ENCODE measurements at regions not wholly inside any gene's neighbourhood (a gene's known extent, or its start where the extent isn't known, plus 50 kb on each side); places are given as distances from the start of the nearest gene placed in this dataset.

DNA sequence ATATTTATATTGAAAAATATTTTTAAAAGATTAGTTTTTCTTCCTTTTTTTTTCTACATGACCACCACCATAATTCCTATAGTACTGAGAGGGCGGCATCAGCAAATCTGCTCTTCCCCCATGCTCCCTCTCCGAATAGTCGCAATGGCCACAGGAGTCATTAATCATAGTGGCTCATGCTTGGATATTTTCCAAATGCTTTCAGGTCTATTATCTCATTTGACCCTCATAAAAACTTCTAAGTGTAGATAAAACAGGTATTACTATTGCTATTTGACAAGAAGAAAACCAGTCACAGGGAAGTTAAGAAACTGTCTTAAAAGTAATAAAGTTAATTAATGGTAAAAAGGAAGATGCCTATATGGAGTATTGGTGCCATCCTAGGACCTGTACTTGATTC lies 440.7 kb downstream of the CMPK2 start:
- peak; percentile 7 for DNase-seq

DNA sequence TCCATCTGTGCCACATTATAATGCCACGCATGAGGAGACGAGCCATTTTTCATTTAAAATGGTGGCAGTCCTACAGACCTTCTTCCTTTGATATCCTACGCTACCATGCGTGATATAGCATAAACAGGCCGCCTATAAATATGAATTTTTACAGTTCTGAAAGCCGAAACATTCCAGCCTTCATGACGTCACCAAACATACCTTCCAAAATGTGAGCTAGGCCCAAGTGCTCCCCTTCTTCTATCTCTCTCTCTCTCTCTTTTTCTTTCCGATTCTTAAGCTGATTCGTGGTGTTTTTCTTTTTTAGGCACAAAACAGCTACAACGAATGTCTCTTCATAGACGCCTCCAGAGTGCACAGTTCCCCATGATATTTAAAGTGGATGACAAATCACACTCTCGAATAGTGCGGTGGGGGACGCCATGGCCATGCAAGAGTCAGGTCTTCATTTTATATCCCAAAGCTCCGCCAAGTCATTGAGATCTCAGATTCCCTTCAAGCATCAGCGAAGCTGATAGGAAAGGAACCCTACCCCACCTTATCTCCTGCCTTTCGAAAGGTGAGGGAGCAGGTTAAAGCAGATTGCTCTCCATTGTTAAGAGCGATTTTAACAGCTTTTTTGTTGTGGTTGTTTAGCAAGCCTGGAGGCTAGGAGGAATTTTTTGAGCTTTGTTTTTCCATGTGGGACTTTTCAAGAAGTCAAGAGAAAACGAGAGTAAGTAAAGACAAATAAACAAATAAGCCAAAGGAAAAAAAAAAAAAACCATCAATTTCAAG lies 436.3 kb downstream of the CMPK2 start:
- DNase-seq, result no peak

DNA sequence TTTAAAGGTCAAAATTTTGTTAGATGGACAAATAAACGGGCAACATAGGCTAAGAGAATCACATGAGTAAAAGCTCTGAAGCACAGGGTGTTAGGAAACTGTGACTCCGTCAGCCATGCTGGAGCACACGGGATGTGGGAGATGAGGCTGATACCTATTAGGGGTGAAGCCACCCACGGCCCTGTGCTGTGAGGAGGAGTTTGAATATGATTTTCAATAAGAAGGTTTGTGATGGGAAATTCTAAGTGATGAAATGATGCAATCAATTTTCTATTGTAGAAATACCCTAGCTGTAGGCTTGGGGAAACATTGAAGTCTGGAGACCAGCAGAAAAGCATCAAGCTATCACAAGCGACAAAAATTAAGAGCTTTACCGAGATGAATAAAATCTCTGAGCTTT lies 431.3 kb downstream of the CMPK2 start:
- no peak for DNase-seq

DNA sequence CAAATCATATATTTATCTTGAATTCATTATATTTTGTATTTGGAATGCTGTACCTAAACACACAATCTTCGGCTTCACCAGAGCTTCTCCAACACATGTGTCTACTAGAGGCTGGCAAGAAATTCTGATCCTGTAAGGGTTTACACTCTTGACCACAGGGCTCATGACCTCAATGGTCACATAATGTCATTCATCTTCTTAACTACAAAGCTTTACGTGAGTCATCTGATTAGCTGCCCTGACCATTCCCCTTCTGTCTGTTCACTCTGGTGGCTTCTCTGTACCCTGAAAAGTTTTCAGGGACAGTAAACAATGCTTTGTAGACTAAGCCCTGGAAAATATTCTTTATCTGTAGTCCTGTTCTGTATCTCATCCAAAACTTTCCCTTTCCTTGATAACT lies 423.9 kb downstream of the CMPK2 start:
- DNase-seq, result no peak

DNA sequence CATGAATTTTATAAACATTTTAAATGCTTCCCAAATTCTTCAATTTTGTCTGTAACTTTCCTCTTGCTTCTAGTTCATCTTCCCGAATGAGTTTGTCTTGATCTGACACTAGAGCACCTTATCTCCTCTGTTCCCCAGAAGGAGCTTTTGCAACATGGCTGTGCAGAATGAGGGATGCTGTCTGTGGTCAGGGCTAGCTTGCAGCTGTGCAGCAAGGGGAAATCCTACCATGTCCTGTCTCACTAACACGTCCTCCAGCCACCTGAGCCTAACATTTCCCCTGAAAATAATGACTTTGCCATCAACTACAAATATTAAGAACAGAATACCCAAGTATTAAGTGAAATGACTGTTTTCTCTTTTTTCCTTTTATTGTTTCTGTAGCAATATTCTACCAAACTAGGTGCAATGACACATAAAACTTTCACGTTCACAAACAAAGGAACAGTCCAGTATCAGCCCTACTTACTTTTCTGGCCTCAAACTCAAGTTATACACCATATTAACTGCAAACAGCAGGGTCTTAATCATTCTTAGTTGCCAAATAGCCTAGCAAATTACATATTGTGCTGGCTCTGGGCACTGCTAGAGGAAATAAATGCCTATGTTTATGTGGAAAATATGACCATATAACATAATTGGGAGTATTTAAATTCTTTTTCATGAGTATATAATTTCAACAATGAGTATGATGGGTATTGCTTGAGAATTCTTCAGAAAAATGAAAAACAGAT lies 423.3 kb downstream of the CMPK2 start:
- DNase-seq, result no peak

DNA sequence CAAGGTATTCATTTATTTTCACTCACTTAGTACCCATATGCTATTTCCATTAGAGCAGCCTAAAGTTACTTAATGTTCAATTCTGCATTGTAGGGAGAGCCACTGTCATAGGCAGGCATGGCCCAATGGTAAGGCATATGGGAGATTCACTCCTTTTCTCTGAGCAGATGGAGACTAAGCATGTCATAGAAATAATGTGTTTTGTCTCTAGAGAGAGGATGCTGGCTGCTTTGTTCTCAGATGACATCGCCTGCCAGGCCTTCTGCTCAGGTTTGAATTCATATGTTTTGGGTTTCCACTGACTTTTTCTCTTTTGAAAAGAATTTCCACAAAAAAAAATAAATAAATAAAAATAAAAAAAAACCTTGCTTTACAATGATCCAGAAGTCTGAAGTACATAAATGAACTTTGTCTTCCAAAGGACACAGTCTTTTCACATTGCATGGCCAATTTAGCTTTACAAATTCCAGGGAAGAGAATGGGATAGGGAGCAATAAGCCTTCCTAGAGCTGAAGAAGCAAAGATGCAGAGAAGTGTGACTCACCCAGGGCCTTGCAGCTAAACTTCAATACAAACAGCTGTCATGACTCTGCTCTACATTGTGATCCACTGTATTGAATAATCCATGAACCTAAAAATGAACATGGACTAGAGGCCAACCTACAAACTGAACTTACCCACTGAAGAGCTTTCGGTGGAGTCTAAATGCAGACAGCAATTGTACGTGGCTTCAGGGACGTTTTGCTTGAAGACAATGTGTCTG lies 422.5 kb downstream of the CMPK2 start:
- DNase-seq, result peak; percentile 59

DNA sequence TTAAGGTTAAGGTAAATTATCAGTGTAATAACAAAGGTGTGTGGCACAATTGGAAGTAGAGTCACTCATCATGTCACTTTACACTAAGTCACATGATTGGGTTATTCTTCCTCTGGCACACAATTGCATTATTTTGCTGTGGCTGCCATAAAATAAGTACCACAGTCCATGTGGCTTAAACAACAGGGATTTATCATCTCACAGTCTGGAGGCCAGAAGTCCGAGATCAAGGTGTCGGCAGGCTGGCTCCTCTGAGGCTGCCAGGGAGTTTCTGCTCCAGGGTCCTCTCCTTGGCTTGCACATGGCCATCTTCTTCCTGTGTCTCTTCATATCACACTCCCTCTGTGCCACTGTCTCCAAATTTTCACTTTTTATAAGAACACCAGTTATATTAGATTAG lies 421.2 kb downstream of the CMPK2 start:
- DNase-seq, result no peak

DNA sequence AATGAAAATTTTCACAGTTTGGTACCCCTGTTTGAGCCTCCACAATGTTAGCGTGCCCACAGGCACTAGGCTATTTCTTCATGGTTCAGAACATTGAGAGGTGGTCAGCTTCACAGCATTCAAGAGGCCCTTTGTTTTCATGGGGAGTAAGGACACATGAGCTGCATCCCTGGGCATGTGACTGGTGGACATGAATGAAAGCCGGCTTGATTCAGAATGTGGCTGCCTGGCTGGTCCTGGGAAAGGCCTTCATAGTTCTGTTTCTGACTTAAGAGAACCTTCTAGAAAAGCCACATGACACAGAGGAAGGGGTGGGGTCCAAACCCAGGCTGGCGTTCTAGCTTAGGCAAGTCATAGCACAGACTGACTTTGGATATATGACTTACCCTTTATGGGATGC lies 420.6 kb downstream of the CMPK2 start:
- DNase-seq, result no peak

DNA sequence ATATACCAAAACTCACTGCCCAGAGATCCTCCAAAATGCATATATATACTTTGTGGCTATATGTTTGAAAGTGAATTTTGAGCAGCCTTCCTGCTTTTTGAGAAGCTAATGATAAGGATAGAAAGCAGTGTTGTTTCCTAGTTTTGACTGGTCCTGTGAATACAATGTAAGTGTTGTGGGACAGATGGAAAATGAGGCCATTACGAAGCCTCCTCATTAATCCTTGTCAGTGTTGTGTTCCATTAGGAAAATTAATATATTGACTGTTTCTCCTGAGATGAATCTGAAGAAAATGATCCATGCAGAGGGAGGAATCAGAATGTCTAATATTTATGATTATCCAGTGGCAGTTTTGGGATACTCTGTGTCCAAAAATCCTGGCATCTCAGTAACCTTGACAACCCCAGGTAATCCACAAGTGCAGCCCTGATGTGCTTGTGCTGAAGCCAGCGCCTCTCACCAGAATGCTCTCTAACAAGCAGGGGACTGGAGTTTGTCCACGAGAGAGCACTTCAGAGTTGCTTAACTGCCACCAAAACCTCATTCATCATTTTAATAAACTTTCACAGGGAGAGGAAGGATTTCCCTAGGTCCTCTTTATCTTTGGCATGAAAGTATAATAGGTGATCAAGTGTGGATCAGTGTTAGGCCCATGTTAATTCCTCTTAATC lies 418.6 kb downstream of the CMPK2 start:
- peak; percentile 60 for DNase-seq

DNA sequence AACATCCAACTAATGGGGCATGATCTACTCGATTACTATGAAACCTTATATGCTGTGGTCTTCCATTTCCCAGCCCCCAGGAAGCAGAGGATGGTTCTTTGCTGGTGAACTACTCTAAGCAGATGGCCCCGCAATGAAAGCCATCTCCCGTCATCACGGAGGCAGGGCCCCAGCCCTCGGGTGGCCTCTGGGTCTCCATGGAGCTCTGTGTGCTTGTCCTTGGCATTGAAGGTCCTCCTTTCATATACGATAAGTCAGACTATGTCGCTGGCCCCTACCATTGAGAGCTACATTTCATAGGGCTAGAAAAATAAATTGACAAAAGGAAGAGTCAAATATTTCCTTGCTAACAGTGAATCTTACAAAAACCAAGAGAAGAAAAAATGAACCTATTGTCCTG lies 416.8 kb downstream of the CMPK2 start:
- no peak for DNase-seq

DNA sequence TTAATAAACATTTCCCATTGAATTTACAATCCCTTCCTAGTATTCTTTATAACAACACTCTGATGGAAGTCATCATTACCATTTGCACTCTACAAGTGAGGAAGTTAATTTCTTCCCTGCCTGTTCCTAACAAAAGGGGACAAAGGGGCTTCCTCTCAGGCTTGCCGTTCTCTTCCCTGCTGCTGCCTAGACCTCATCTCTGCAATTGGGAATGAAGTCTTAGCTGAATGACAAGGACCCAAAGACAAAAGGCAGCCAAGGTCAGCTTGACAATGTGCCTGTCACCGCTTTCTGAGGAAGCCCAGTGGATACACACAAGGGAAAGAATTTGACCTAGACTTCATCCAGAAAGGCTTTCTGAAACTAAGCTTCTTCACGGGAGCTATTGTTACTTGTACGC lies 416.4 kb downstream of the CMPK2 start:
- no peak for DNase-seq

DNA sequence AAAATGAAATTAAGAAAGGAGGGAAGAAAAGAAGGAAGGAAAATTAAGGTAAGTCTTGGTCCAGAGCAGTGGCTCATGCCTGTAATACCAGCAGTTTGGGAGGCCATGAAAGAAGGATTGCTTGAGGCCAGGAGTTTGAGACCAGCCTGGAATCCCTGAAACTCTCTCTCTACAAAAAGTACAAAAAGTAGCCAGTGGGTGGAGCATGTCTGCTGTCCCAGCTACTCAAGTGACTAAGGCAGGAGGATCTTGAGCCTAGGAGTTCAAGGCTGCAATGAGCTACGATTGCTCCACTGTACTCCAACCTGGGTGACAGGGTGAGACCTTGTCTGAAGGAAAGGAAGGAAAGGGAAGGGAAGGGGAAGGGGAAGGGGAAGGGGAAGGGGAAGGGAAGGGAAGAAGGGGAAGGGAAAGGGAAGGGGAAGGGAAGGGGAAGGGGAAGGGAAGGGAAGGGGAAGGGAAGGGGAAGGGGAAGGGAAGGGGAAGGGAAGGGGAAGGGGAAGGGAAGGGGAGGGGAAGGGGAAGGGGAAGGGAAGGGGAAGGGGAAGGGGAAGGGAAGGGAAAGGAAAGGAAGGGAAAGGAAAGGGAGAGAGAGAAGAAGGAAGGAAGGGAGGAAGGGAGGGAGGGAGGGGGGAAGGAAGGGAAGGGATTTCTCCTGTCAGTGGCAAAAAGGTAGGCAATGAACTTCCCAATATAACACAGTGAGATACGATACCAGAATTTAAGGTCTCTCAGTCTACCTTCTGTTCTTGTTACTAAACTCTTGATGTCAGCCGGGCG lies 412.8 kb downstream of the CMPK2 start:
- DNase-seq, result peak; percentile 11

DNA sequence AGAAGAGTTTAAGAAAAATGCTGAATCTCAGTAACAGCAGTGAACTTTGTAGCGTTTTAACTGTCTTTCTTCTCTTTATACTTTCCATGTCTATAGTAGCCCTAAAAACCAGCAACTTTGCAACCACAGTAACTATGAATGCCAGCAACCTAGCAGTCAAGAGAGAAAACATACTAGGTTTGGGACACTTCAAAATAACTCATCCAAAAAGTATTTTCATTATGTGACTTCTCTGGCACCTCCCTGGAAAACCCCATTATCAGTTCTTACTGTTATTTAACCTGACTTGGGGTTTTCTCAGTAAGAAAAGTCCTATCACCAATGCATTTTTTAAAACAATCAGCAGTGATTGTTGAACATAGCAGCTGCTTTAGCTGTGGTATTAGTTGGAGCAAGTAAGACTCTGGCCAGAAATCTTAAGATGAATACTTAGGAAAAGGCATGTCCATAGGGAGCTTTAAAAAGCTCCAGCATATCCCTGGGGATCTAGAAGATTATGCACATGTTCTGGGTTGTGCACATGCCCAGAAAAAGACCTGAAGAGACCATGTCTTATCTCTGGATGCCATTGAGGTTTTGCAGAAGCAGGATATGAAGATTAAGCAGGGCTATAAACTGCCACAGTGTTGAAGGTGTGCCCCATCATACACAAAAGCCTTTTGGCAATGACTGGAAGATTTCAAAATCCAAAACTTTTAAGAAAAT lies 411.3 kb downstream of the CMPK2 start:
- DNase-seq, result no peak

DNA sequence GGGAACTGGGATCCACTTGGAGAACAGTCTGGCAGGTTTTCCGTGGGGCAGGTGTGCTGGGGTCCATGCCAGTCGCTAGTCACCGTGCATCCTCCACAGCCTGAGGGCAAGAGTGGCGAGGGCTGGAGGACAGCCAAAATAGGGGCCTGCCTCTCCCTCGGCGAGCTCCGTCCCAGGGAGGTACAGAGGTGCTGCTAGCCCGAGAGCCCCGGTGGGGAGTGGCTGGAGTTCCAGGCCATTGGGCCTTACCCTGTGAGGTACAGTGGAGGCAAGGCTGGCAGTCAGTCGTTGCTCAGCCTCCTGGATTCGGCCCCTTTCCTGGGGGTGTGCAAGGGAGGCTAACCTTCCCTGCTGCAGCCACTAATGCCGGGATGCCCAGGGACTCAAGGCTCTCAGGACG lies 406.6 kb downstream of the CMPK2 start:
- no peak for DNase-seq

DNA sequence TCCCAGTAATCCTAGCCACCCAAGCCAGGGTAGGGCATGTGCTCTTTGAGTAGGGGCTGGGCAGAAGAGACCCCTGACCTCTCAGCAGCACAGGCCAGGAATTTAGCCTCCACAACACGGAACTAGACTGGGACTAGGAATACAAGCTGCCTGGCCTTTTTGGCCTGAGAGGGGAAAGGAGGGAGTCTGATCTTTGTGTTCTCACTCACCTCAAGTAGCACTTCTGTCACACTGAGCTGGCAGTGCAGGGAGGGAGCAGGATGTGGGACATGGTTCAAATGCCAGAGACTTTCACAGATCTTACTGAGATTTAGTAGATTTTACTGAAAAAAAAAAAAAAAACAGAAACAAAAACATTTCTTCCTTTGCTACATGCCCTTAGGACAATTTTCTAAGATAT lies 395.2 kb downstream of the CMPK2 start:
- no peak for DNase-seq

DNA sequence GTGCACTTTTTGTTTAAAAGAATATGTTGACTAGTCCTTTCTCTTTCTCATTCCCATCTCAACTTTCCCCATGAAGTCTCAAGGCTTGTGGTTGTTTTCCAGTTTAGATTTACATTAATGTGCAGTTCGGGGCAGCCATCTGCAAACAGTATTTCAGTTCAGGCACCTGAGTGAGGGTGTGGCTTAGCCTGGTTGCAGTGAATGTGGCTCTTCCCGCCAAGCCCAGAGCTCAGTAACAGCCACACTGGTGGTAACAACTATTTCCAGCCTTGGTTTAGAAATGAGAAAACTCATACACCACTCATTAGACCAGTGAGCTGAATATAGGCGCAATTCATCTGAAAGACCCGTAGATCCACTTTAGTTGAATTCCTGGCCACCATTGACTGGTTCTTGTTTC lies 394.3 kb downstream of the CMPK2 start:
- no peak for DNase-seq

DNA sequence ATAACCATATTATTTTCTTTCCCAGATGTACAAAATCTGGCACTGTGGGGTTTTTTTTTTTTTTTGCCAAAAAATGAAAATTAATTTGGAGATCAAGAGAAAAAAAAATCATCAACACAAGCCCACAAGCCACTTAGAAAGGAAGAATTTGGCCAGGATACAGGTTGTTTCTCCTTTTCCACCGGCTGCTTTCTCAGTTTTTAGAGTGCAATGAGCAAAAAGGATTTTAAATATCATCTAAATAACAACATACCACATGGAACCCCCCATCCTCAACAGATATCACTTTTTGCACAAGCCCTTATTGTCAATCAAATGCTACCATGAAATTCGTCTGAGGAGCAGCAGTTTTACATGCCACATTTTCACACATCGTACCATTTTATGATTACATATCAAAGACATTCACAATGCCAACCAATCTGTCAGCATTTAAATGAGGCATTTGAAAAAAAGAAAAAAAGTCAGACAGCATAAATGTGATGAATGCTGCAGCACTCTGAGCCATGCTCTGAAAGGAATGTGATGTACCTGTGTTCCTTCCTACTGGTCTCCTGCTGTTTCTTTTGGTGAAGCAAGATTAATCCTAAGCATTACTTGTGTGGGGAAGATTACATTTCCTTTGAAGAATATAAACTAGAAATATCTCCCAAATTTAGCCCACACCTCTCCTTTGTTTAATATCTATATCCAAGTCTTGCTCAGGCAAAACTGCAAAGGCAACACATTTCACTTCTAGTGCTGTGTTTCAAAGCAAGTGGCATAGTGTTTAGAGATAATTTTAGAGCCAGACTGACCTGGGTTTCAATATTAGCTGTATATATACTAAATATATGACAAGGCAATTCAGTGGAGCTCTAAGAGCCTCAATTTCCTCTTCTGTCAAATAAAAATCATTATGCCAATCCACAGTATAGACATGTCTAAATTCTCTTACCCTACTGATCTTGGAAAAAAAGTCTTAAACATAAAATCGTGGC lies 391.3 kb downstream of the CMPK2 start:
- DNase-seq, result no peak

DNA sequence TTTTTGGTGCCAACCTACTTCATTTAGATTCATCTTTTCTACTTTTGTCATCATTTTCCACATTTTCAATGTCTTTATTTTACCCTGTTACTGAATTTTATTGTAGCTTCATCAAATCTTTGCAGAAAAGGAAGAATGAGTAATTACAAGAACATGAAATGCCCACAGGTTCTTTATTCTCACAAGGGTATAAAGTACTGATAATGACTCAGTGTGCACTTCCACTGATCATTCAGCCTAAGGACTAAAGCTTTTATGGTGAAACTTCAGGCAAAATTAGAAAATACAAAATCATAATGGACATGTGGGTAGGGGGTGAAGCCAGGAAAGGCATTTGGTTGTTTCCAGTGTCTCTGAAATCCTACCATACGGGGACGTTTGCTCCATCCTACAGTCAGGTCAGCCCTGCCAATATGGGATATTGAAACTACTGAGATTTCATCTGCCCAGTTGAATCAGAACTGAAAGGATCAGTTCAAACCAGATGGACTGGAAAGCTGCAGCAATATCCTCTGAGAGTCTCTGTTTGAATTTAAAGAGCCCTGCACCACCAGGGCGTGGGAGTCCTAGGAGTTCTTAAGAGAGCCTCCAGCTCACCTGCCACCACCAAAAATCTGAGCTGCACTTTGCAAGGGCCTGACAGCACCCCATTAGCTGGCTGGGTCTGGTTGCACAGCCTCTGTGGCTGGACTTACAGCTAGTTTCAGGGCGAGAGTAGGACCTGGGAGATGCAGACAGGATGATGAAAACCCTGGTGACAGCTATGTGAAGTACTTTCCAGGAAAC lies 390.4 kb downstream of the CMPK2 start:
- no peak for DNase-seq

DNA sequence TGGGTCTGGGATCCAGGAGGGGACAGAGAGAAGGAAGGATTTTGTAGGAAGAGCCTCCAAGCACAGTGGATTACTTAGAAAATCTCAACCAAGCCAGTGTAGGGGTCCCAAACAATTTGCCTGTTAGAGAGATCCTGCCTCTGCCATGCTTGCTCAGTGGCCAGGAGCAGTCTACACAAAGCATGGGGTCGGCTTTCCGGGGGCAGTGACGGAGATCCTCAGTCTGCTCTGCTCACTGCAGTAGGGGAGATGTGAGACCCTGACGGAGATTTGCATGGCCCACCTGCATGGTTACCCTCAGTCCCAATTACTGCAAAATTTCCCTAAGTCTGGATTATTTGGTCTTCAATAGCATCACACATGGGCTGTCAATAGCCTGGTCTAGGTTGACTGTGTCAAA lies 385.2 kb downstream of the CMPK2 start:
- no peak for DNase-seq

DNA sequence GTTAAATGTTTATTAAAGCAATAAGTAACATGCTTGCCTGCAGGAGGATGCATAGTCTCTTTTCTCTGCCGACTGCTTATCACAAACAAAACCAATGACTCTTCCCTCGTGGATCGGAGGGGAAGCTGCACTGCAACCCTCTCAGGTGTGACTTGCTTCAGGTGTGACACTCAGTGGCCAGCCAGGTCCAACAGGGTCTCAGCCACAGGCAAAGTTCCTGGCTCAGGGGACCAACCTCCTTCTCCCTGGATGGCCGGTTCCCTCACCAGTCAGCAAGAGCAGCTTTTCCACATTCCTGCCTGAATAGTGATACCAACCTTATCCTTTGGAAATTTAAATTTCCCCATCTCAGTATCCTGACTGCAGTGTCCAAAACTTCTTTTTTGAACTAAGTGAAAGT lies 383.5 kb downstream of the CMPK2 start:
- no peak for DNase-seq

Measured in NCI-H69 (cell line).